ENCODE measurements at regions not wholly inside any gene's neighbourhood (a gene's known extent, or its start where the extent isn't known, plus 50 kb on each side); places are given as distances from the start of the nearest gene placed in this dataset.
A peak's percentile ranks its signal among the peaks of the same experiment; 100 is the strongest.

DNA sequence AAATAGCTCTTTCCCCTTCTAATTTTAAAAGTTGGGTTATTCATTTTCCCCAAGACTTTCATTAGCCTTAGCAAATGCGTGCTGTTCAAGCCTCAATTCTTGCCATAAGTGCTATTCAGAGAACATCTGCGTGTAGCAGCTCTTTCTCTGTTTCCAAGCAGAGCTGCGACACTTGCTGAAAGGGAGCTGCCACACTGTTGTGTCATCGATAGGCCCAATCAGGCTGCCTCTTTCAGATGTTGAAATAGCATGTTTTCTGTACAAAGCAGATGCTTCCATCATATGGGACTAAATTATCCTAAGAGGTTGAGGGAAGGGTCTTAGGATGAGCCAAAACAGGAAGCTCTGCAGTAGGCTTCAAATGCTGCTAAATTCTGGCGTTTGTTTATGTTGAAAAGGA is 220.9 kb upstream of the CDC14C start:
- no peak overlapping the region for H3K4me3 Mint-ChIP-seq
- no peaks in the 10 kb centered on the region for H3K9me3 Mint-ChIP-seq
- peaks cover 7% of the 10 kb centered on the region for H3K27me3 Mint-ChIP-seq
- H3K36me3 Mint-ChIP-seq (ENCODE audit: low read depth), result no peaks in the 10 kb centered on the region
- H3K4me1 Mint-ChIP-seq (ENCODE audit: low read depth), result no peaks in the 10 kb centered on the region
- no peak overlapping the region for H3K27ac Mint-ChIP-seq
- intact Hi-C loops (cut with micrococcal nuclease), result no loop called here

DNA sequence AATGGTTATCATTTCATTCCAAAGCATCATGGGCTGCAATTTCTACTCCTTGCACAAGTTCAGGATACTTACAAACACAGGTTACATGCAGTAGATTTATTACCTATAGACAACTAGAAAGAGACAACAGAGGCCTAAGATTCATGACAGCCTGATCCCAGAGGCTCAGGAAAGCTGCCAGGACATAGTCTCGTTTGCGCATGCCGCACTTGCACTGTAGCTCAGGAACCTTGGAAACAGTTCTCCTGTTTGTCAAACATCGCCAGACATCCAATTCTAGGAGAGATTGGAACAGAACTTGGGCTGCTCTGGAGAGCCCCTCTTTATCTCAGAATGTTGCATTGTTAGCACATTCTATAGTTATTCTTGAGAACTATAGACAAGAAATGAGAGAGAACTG is 216.2 kb upstream of the CDC14C start:
- Mint-ChIP-seq H3K36me3 (ENCODE audit: low read depth) (no peaks in the 10 kb centered on the region), H3K27ac (no peak overlapping the region), H3K4me3 (no peak overlapping the region), H3K27me3 (peaks cover 4% of the 10 kb centered on the region), H3K9me3 (no peaks in the 10 kb centered on the region), H3K4me1 (ENCODE audit: low read depth) (no peaks in the 10 kb centered on the region)
- intact Hi-C loops (cut with micrococcal nuclease), result no loop called here

DNA sequence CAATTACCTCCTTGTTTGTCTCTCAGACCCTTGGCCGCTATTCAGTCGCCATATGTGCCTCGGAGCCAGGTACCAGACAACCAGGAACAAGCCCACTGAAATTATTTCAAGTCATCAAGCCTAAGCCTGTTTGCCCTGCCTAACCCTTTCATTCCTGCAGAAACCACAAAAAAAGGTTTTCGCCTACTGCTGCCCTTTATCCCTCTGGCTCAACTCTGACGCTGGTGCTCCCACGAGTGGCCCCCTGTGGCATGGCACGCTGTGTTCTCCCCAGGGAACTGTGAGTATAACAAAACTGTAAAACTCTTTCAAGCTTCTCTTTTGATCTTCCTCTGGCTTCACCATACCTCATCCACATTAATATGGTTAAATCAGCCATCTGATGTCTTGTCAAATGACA is 215.7 kb upstream of the CDC14C start:
- intact Hi-C loops (cut with micrococcal nuclease), result no loop called here
- Mint-ChIP-seq H3K27me3 (peaks cover 4% of the 10 kb centered on the region), H3K27ac (no peak overlapping the region), H3K4me1 (ENCODE audit: low read depth) (no peaks in the 10 kb centered on the region), H3K36me3 (ENCODE audit: low read depth) (no peaks in the 10 kb centered on the region), H3K4me3 (no peak overlapping the region), H3K9me3 (no peaks in the 10 kb centered on the region)

DNA sequence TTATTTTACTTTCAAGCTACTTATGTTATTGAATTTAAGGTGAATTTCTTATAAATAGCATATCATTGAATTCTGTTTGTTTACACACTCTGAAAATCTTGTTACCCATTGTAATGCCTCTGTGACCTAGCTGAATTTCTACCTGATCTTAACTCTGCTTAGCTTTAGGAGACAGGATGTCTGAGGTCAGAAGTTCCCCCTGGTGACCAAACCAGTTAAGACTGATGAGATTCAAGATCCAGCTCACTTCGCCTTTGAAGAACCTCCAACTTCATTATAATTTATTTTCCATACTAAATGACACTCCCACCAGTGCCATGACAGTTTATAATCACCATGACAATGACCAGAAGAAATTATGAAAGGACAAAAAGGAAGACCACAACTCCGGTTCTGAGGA is 213.4 kb upstream of the CDC14C start:
- intact Hi-C loops (cut with micrococcal nuclease), result no loop called here
- Mint-ChIP-seq H3K9me3 (no peaks in the 10 kb centered on the region), H3K27ac (no peak overlapping the region), H3K27me3 (peaks cover 3% of the 10 kb centered on the region), H3K36me3 (ENCODE audit: low read depth) (no peaks in the 10 kb centered on the region), H3K4me1 (ENCODE audit: low read depth) (no peaks in the 10 kb centered on the region), H3K4me3 (no peak overlapping the region)

DNA sequence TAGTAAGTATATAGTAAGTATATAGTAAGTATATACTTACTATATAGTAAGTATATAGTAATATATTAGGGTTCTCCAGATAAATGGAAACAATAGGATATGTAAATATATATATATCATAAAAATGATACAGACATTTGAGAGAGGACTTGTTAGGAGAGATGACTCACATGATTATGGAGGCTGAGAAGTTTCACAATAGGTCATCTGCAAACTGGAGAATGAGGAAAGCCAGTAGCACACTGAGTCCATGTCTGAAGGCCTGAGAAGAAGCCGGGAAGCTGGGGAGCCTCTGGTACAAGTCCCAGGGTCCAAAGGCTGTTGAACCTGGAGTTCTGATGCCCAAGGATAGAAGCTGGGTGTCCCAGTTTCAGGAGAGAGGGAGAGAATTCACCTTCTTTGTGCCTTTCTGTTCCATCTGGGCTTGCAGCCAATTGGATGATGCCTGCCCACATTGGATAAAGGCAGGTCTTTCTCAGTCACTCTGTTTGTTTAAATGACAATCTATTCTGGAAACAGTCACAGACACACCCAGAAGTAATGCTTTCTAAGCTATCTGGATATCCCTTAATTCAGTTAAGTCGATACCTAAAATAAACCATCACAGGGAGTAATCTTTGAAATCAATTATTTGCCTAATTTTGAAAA is 205.5 kb upstream of the CDC14C start:
- no peak overlapping the region for H3K4me3 Mint-ChIP-seq
- no peaks in the 10 kb centered on the region for H3K4me1 Mint-ChIP-seq (ENCODE audit: low read depth)
- H3K27ac Mint-ChIP-seq, result no peak overlapping the region
- H3K36me3 Mint-ChIP-seq (ENCODE audit: low read depth), result no peaks in the 10 kb centered on the region
- intact Hi-C loops (cut with micrococcal nuclease), result no loop called here
- no peaks in the 10 kb centered on the region for H3K9me3 Mint-ChIP-seq
- peaks cover 2% of the 10 kb centered on the region for H3K27me3 Mint-ChIP-seq

DNA sequence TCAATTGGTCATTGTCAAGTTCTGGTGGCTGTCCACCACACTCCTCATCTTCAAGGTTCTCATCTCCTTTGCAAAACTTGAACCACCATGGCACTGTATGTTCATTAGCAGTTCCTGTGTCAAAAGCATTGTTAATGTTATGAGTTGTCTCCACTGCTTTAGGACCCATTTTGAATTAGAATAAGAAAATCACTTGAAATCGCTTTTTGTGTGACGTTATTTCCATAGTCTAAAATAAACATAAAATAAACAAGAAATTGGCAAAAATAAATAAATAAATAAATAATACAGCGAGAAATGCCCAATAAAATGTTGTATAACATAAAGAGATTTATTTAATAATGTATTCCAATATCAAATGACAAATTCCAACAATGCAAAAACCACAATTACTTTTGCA is 195.5 kb upstream of the CDC14C start:
- no peaks in the 10 kb centered on the region for H3K4me1 Mint-ChIP-seq (ENCODE audit: low read depth)
- H3K9me3 Mint-ChIP-seq, result peaks cover 11% of the 10 kb centered on the region
- intact Hi-C loops (cut with micrococcal nuclease), result no loop called here
- no peak overlapping the region for H3K27ac Mint-ChIP-seq
- H3K4me3 Mint-ChIP-seq, result no peak overlapping the region
- H3K27me3 Mint-ChIP-seq, result peaks cover 4% of the 10 kb centered on the region
- H3K36me3 Mint-ChIP-seq (ENCODE audit: low read depth), result no peaks in the 10 kb centered on the region

DNA sequence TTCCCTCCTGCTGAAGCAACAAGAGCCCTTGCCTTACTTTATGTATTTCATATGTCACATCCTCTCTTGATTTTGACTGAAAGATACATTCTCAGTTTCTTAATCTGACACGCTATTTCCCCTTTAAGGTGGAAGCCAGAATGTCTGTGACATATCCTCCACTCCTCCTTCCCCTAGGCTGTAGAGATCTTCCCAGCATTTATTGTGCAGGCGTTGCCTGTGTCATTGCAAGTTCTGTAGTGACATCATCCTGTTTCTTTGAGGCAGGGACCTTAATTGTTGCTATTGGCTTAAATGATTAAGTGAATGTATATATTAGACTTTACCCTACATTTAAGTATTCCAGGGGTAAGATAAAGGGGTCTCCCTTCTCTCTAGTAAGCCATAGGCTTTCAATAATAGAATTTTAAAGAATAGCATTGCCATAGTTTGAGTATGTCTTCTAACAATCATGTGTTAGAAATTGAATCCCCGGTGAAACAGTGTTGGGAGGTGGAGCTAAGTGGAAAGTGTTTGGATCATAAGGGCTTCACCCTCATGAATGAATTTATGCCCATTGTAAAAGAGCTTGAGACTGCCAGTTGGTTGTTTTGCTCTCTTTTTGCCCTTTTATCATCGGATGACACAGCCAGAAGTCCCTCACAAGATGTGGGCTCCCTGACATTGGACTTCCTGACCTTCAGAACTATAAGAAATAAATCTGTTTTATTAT is 189.5 kb upstream of the CDC14C start:
- intact Hi-C loops (cut with micrococcal nuclease), result no loop called here
- Mint-ChIP-seq H3K4me1 (ENCODE audit: low read depth) (peaks cover under 1% of the 10 kb centered on the region), H3K36me3 (ENCODE audit: low read depth) (peaks cover 9% of the 10 kb centered on the region), H3K27ac (no peak overlapping the region), H3K27me3 (peaks cover 2% of the 10 kb centered on the region), H3K4me3 (no peak overlapping the region), H3K9me3 (peaks cover 29% of the 10 kb centered on the region)

DNA sequence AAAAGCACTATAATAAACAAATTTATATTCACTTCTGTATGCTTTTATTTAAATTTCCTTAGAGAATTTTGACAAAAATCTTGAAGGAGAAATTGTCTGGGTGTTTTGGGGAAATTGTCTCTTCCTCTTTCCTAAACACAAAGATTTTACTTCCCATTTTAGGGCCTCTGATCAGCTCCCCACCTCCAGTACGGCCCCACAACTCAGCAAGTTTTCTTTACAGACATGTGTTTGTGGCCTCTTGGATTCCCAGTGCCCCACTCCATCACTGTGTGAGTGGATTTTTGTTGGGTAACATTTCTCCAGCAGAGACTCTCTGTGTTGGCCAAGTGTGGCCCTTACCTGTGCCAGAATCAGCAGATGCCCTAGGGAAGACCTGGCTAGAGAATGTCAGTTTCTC is 182.8 kb upstream of the CDC14C start:
- Mint-ChIP-seq H3K36me3 (ENCODE audit: low read depth) (peaks cover 9% of the 10 kb centered on the region), H3K4me1 (ENCODE audit: low read depth) (peaks cover 21% of the 10 kb centered on the region), H3K27ac (peak overlapping the region; percentile 42), H3K9me3 (peaks cover 32% of the 10 kb centered on the region), H3K4me3 (no peak overlapping the region), H3K27me3 (no peaks in the 10 kb centered on the region)
- intact Hi-C loops (cut with micrococcal nuclease), result no loop called here

DNA sequence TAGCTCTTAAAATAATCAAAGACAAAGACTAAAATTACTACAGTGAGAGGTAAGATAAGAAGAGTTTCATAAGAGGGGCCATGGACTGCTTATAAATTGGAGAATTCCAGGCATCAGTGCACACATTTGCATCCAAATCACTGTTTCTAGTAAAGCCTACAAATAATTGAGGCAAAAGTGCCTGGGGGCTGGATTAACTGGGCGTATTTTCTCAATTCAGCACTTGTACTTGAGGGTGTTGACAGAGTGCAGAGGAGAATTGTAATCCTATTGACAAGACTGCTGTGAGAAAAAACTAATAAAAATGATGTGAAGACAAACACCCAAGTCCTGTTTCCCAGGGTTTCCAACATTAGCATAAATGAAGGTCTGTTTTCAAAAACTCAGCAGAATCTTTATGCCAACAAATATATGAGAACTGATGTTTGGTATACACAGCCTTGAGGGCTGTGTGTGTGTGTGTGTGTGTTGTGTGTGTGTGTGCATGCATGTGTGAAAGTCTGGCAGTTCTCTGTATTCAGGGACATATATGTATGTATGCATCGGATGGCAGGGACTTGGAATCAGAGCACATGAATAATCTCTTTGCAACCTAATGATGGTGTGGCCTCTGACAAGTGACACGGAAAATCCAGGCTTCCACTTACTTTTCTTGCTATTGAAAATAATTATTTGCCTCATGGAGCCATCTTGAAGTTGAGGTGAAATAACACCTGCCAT is 182.1 kb upstream of the CDC14C start:
- Mint-ChIP-seq H3K36me3 (ENCODE audit: low read depth) (peaks cover 9% of the 10 kb centered on the region), H3K4me3 (no peak overlapping the region), H3K9me3 (peaks cover 32% of the 10 kb centered on the region), H3K4me1 (ENCODE audit: low read depth) (peaks cover 24% of the 10 kb centered on the region), H3K27me3 (peaks cover 1% of the 10 kb centered on the region), H3K27ac (peak overlapping the region; percentile 42)
- intact Hi-C loops (cut with micrococcal nuclease), result no loop called here

DNA sequence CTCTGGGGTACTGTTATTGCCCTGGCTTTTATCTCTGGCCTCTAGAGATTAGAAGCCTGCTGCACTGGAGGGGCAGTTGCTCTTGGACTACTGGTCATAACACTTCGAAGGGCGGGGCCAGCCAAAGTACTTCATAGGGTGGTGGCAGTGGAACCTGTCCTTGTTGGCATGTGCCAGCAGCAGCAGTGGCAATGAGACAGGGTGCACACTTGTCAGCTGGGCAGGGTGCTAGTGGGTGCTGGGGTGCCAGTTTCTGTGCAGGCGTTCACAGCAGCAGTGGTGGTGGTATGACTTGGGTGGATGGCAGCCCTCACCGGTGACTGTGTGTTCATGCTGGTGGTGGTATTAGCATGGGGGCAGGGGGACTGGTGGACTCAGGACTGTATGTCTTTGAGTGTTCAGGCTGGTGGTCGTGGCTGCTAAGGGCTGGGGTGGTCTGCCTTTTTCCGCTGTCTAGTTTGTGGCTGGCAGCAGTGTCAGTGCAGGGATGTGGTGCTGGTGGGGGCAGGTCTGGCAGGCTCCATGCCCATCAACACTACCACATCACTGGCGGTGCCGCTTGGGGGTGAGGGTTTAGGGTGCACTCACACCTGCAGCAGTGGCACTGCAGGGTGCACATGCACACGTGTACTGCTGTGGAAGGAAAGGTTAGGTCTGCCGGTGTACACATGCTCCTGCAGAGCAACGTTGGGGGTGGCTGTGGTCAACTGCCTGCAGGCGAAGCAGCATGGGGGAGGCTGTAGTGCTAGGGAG is 176.1 kb upstream of the CDC14C start:
- no peak overlapping the region for H3K27ac Mint-ChIP-seq
- intact Hi-C loops (cut with micrococcal nuclease), result no loop called here

DNA sequence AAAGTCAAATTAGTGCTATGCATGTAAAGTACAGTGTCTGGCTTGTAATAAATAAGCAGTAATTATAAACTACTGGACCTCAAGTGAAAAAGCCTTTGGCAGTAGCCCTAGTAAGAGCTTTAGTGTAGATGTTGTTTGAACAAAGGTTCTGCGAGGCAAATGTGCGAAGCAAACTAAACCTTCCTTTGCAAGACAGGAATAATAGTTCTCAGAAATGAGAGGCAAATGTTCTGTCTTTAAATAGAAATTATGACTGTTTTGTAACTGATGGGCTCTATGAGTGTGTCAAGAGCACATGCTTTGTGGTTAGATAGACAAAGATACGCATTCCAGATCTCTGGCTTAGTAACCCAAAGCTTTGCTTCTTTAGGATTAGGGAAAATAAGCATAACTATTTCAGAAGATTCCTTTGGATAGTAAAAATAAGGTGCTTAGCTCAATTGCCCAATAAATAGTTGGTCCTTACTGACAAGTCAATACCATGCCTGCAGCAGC is 169.2 kb upstream of the CDC14C start:
- no peak overlapping the region for H3K27ac Mint-ChIP-seq
- H3K4me3 Mint-ChIP-seq, result no peak overlapping the region
- H3K9me3 Mint-ChIP-seq, result no peaks in the 10 kb centered on the region
- no peaks in the 10 kb centered on the region for H3K4me1 Mint-ChIP-seq (ENCODE audit: low read depth)
- H3K36me3 Mint-ChIP-seq (ENCODE audit: low read depth), result no peaks in the 10 kb centered on the region
- H3K27me3 Mint-ChIP-seq, result no peaks in the 10 kb centered on the region
- intact Hi-C loops (cut with micrococcal nuclease), result no loop called here

More for the DNA sequence above, 176.1 kb upstream of the CDC14C start:
- no peak overlapping the region for H3K4me3 Mint-ChIP-seq
- H3K4me1 Mint-ChIP-seq (ENCODE audit: low read depth), result peaks cover 14% of the 10 kb centered on the region
- H3K27me3 Mint-ChIP-seq, result peaks cover 7% of the 10 kb centered on the region
- no peaks in the 10 kb centered on the region for H3K9me3 Mint-ChIP-seq
- no peaks in the 10 kb centered on the region for H3K36me3 Mint-ChIP-seq (ENCODE audit: low read depth)

DNA sequence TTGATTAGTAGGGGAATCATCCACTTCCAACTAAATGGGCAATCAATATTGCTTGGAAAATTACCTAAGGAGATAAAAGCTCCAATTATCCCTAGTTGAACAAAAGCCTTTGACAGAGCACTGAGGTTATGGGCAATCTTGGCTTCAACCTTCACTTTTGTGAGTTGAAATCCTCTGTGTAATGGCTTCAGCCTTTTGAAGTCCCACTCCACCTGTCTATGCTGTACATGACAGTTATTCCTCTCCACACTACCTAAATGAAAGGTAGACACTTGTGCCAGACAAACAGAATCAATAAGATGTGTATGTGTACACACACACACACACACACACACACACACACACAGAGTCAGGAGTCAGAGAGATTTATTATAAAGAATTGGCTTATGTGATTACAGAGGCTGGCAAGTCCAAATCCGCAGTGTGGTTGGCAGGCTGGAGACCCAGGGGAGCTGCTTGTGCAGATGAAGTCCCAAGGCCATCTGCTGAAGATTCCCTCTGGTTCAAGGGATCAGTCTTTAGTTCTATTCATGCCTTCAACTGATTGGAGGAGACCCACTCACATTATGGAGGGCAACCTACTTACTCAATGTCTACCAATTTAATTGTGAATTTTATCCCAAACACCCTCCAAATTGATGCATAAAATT is 164.8 kb upstream of the CDC14C start:
- no peak overlapping the region for H3K27ac Mint-ChIP-seq
- no peaks in the 10 kb centered on the region for H3K9me3 Mint-ChIP-seq
- H3K4me1 Mint-ChIP-seq (ENCODE audit: low read depth), result no peaks in the 10 kb centered on the region
- H3K27me3 Mint-ChIP-seq, result no peaks in the 10 kb centered on the region
- intact Hi-C loops (cut with micrococcal nuclease), result no loop called here
- no peaks in the 10 kb centered on the region for H3K36me3 Mint-ChIP-seq (ENCODE audit: low read depth)
- H3K4me3 Mint-ChIP-seq, result no peak overlapping the region

DNA sequence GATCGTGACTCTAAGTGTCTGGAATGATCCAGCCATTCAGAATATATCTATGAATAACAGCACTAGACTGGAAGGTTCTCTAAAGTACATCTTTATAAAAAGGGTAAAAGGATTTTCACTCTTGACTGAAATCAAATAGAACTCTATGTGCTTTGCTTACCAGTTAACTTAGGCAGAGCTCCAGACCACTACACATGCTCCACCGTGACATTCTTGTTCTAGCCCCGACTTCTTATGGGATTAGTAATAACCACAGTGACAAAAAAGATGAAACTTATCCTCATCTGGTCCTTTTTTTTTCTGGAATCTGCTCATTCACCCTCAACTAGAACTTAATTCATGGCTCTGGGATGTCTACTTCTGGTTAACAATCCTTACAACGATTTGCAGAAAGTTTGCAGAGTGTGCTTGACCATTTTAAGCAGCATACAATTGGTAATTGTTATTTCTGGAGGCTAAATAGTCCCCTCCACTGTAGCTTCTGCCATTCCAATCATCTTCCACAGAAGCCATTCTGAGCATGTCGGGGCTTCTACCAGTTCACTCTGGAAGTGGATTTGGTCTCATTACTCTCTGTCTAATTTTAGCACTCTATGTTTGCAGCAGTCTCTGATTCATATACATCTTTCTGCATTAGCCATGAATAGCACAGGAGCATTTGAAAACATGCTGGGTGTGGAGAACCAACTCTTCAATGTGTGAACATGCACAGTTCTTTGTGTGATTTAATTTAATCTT is 163.7 kb upstream of the CDC14C start:
- H3K27me3 Mint-ChIP-seq, result no peaks in the 10 kb centered on the region
- no peak overlapping the region for H3K4me3 Mint-ChIP-seq
- intact Hi-C loops (cut with micrococcal nuclease), result no loop called here
- no peaks in the 10 kb centered on the region for H3K36me3 Mint-ChIP-seq (ENCODE audit: low read depth)
- no peaks in the 10 kb centered on the region for H3K9me3 Mint-ChIP-seq
- H3K27ac Mint-ChIP-seq, result no peak overlapping the region
- H3K4me1 Mint-ChIP-seq (ENCODE audit: low read depth), result no peaks in the 10 kb centered on the region
